ENCODE measurements at regions not wholly inside any gene's neighbourhood (a gene's known extent, or its start where the extent isn't known, plus 50 kb on each side); places are given as distances from the start of the nearest gene placed in this dataset.

DNA sequence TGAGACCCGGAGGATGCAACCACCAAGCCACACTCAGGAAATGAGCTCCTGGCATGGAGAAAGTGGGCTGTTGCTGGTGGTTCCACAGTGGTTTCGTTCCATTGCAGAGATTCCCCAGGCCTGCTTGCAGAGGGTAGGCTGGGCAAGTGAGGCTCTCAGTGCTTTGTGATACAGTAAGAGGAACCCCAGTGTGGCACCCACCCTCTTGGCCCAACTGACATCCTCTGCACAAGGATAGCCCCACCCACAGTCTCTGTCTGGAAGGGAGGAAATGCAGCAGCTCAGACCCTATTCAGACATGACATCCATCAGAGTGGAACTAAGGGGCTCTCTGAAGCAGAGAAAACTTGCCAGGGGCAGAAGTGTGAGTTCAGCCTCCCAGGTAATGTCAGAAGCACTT lies 69.6 kb upstream of the FSTL4 start:
- no peak for DNase-seq

DNA sequence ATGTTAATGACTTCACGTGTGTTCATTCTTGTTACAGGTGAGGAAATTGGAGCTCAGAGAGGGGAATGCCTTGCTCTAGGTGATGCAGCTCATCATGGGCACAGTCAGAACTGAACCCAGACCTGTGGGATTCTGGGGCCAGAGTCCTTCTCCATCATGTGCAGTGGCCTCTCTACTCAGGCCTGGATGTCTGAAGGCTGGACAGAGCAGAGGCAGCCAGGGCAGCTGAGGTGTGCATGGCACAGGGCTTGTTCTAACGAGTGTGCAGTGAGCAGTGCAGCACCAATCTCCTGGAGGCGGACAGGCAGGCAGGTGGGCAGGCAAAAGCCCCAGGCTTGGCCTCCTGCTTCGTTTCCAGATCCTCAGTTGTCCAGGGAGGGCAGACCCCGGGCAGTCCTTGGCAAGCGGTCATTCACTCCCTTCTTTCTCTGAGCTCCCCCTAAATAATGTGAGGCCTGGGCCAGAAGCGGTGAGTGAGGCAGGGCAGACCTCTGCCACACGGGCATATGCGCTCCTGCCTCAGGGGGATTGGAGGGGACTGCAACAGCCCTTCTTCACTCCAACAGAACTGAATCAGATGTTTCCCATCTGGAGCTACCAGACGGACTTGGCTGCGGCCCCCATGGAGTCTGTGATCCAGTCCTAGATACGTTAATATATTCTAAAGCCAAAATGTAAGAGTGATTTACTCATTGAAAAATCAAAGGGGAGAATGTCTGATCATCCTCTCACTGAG lies 68.7 kb upstream of the FSTL4 start:
- no peak for DNase-seq

DNA sequence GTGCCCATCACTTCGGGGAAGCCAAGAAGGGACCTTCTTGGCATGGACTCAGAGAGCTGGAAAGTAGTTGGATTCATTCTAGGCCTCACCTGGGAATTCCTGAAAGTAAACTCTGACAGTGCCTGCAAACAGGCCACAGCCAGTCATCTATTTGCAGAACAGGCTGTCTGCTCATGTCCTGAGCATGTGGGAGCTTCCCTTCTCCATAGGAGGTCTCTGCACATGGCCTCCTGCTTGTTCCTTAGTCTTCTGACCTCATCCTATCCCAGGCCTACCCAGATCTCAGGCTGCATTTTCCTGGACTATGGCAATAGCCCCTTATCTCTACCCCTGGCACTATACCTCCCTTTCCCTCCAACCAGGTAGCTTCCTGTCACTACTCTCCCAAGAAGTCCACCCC lies 67.2 kb upstream of the FSTL4 start:
- no peak for DNase-seq

DNA sequence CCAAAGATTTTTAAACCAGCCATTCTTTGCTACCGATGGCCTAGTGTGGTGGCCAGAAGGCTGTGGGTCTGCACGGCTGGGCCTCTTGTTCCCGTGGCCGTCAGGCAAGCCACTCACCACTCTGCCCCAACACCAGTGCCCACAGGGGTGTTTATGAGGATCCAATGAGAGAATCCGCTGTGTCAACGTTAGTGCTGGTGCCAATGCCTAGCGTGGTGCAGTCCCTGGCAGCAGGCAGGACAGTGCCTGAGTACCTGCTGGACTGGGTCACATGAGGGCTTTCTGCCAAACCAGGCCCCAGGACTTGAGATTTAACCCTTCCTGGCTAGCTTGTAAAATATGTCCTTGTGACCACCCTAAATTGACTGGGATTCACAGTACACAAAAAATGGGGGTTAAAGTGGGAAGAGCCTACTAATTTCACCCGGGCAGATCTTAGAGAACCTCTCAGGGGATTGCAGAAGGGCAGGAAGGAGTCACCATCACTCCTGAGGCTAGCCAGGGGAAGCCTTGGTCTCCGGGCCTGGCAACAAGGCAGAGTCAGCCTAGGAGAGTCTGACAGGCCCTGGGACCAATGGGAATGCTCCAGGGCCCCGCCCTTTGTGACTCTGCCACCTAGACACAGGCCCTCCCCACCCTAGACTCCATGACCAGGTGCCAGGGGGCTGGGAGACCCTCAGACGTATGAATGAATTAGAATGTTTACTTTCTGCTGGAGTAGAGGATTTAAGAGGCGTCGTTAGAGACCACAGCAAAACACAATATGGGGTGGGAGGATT lies 63.2 kb upstream of the FSTL4 start:
- DNase-seq, result no peak

DNA sequence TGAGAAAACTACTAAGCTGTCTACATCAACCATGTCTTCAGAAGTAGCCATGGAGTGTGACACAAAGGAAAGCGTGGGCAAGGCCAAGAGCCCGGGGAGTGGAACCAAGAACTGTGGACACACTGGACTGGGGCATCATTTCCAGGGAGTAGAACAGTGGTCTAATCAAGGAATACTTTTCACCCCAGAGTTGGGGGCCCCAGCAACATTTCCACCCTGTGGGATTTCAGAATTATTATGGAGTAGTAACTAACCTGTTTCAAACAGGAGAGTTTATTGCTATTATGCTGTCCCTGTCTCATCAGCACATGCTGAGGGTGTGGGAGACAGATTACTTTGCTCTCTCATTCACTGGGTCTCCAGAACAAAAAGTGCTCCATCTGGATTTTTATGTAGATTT lies 58.0 kb upstream of the FSTL4 start:
- no peak for DNase-seq

DNA sequence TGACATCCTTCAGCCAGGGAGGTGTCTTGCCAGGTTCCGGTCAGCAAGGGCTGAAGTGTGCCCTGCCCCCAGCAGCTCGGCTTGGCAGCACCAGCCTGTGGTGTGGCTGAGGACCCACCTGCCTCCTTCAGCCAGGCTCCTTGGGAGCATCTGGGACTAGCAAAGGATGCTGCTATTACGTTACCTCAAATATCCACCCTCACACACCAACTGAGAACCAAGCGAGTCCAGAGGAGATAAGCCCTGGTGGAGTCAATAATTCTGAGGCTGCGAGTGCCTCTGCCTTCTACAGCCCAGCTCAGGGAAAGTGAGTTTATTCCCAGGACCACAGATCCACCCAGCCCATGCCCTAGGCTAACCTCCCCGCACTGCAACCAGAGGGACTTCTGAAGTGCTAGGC lies 57.1 kb upstream of the FSTL4 start:
- DNase-seq, result no peak

DNA sequence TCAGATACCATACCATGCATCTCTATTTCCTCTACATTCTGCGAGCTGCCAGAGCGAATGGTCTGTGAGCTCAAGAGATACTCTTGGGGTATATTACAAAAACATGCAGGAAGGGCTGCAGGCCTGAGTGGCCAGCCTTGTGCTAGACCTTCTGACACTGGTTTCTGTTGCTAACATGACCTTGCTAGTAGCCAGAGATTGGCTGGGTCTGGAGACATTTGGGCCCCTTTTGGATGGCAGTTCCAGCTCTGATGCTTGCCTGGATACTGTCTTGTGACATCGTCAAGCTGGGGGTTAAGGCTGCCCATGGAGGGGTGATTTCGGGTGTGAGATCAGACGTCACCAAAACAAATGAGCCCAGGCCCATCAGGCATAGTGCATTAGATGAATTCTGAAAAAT lies 56.1 kb upstream of the FSTL4 start:
- DNase-seq, result no peak

DNA sequence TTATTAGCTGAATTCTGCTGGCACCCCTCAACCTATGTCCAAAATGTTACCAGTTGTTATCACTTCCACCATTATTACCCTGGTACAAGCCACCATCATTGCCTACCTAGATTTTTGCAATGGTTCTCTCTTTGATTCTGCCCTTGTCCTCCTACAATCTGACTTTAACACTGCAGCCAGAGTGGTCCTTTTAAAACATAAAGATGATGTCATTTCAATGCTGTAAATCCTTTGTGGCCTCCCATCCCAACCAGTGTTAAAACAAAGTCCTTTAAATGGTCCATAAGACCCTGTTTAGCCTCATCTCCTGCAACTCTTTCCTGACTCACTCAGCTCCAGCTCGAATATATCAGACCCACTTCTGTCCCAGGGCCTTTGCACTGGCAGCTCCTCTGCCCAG lies 54.9 kb upstream of the FSTL4 start:
- DNase-seq, result no peak

DNA sequence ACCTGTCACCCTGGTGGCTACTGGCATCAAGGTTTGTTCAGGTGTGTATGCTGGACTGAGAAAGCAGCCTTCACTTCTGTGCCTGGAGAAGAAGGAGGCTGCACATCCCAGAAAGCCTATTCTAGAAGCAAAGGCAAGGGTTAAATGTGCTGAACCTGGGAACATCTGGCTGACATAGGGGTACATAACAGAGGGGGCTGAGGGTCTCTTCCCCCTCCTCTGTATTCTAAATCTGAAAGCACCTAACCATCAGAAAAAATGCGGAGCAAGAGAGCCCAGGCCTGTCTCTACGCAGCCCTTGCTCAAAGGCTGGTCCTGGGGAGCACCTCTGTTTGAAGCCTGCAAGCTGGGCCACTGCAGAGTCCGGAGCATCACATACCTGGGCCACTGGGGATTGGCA lies 53.2 kb upstream of the FSTL4 start:
- no peak for DNase-seq

DNA sequence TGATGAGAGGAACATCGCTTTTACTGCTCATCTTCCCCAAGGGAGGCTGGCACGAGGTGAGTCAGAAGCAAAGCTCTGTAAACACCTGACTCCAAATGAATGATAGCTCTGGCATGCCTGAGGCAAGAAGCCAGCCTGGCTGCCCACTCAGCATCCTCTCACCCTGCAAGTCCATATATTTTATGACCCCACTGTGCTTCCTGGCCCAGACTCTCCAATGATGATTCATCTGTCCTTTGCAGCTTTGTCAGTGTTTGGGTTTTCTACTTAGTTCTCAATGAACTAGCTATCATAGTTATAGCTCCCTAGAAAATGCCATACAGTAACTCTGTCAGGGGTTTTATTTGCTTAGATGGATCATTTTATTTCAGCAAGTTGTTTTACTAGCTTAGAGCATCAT lies 52.1 kb upstream of the FSTL4 start:
- no peak for DNase-seq

DNA sequence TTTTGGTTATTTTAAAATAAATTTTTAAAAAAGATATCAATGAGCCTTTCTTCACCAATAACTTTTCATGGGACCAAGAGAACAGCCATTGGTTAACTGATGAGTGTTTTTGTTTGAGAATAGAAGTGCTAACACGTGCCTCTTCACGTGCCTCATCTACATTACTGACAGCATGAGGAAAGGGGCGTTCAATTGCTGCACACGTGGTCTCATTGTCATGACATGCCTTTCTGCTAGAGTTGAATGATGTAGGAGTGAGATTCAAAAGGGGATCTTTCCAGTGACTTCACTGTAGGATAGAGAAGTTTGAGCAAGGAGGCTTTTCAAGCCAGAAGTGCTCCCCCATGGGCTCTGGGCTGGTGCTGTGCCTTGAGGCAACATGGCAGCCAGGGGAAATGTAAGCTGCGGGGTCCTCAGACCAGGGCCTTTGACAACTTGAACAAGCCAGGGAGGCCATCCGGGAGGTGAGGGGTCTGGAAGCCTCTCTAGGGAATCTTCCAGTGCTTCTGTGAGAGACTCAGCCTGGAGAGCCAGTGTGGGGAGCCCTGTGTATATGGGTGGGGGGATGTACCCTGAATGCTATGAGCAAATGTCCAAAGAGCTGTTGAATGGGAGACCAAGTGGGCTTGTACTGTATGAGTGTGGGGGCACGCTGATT lies 51.2 kb upstream of the FSTL4 start:
- no peak for DNase-seq

DNA sequence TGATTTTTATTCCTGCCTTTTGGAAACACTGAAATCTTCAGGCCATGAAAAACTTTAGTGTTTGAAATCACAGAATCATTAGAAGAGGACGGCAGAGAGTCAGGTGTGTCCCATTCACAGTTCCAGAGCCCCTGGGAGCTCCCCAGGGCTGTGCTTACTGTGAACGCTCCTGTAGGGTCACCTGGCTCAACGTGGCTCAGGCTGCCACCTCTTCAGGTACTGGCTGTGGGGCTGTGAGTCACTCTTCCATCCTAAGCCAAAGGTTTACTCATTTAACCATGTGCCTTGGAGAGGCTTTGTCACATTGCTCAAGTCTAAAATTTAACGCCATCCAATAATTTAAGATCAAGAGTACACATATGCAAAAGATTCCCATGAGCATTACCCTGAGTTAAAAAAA lies 50.2 kb upstream of the FSTL4 start:
- no peak for DNase-seq

Data from NCI-H1436 treated with DMSO at 0.1 percent for 48 hours (cell line).